OCI-LY7 (cell line): ENCODE measurements at regions not wholly inside any gene's neighbourhood (a gene's known extent, or its start where the extent isn't known, plus 50 kb on each side); places are given as distances from the start of the nearest gene placed in this dataset.

Experiments
- BruUV-seq: library from RNA; stranded (reverse); fragments of 400-500 nt; replicated peaks from 2 replicates; lab custom pipeline; 2021; lab: Mats Ljungman, UMichigan
- CTCF ChIA-PET: fragments of 300-600 bp; sonication (Branson Sonifier 250); formaldehyde crosslinking; loops from one replicate; lab custom pipeline; 2022; ENCODE audit warnings: antibody characterized with exemption; ENCODE audit not compliant: unreplicated experiment; lab: Charles Lee
- POLR2A ChIA-PET: fragments of 300-600 bp; sonication (Branson Sonifier 250); formaldehyde crosslinking; loops from one replicate; lab custom pipeline; 2022; ENCODE audit warnings: antibody characterized with exemption; lab: Charles Lee
- DNase-seq: peaks from one replicate; pipeline ENCODE4 v3.0.0-alpha.2; 2015; ENCODE audit warnings: low spot score
- H2AFZ ChIP-seq: fragments of 200-600 bp; sonication (generic), shearing (Covaris generic); 2 replicates; pipeline ENCODE4 v1.6.1; 2014; ENCODE audit warnings: mild to moderate bottlenecking, antibody characterized with exemption, low read length, moderate library complexity
- H3K27ac ChIP-seq: fragments of 200-600 bp; sonication (generic); 2 replicates; pipeline ENCODE4 v1.5.1; 2014; ENCODE audit warnings: mixed run types, low read depth, mild to moderate bottlenecking, moderate library complexity, low read length, inconsistent platforms; ENCODE audit not compliant: poor library complexity, severe bottlenecking
- H3K36me3 ChIP-seq: fragments of 200-600 bp; sonication (generic); 2 replicates; pipeline ENCODE4 v1.6.1; 2014; ENCODE audit warnings: mild to moderate bottlenecking, antibody characterized with exemption, low read length, moderate library complexity, mixed read lengths; ENCODE audit not compliant: insufficient read depth
- H3K4me1 ChIP-seq: fragments of 200-600 bp; sonication (generic); 2 replicates; pipeline ENCODE4 v1.5.1; 2014; ENCODE audit warnings: mild to moderate bottlenecking, low read length; ENCODE audit not compliant: insufficient read depth, poor library complexity, severe bottlenecking
- H3K4me2 ChIP-seq: fragments of 200-600 bp; sonication (generic); 2 replicates; pipeline ENCODE4 v1.6.1; 2014; ENCODE audit warnings: mild to moderate bottlenecking, low read length
- H3K4me3 ChIP-seq: fragments of 200-600 bp; sonication (generic); 2 replicates; pipeline ENCODE4 v1.5.1; 2014; ENCODE audit warnings: mild to moderate bottlenecking, low read depth, low read length; ENCODE audit not compliant: poor library complexity, severe bottlenecking
- H3K79me2 ChIP-seq: fragments of 200-600 bp; sonication (generic); 2 replicates; pipeline ENCODE4 v1.6.1; 2016; ENCODE audit warnings: low read depth, mild to moderate bottlenecking, low read length, moderate library complexity, mixed read lengths; ENCODE audit not compliant: insufficient read depth
- H3K9me2 ChIP-seq: fragments of 200-600 bp; sonication (generic); 2 replicates; pipeline ENCODE4 v1.6.1; 2016; ENCODE audit warnings: mild to moderate bottlenecking, low read length, mixed read lengths; ENCODE audit not compliant: insufficient read depth
- H3K9me3 ChIP-seq: fragments of 200-600 bp; sonication (generic); 2 replicates; pipeline ENCODE4 v1.6.1; 2014; ENCODE audit warnings: mild to moderate bottlenecking, mixed run types, low read length, mixed read lengths
- H4K20me1 ChIP-seq: fragments of 200-600 bp; sonication (generic); 2 replicates; pipeline ENCODE4 v1.6.1; 2014; ENCODE audit warnings: mild to moderate bottlenecking, antibody characterized with exemption, low read length, moderate library complexity, mixed read lengths; ENCODE audit not compliant: insufficient read depth
- EZH2phosphoT487 ChIP-seq: fragments of 200-600 bp; sonication (generic); IDR thresholded peaks from 2 replicates; pipeline ENCODE4 v1.6.1; 2018; ENCODE audit warnings: low read depth, borderline replicate concordance, mild to moderate bottlenecking, mixed run types, antibody characterized with exemption, low read length, moderate library complexity, mixed read lengths
- intact Hi-C: fragments of 100-400 bp; cut with micrococcal nuclease; formaldehyde crosslinking; loops from one replicate; pipeline ENCODE4 v1.10.0; 2022; ENCODE audit not compliant: unreplicated experiment
- TF ChIP-seq, protein P1 (sequence below): fragments of 200-600 bp; sonication (generic); conservative IDR thresholded peaks from 2 replicates; pipeline ENCODE4 v1.5.1; 2014; ENCODE audit warnings: mild to moderate bottlenecking, antibody characterized with exemption, low read length, moderate library complexity, mixed read lengths

DNA sequence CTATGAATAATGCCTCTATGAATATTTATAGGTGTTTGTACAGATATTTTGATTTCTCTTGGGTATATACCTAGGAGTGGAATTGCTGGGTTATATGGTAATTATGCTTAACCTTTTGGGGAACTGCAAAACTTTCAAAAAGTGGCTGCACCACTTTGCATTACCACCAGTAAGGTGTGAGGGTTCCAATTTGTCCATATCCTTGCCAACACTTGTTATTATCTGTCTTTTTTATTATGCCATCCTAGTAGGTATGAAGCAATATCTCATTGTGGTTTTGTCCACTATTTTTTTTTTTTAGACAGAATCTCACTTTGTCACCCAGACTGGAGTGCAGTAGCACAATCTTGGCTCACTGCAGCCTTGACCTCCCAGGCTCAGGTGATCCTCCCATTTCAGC, 112.2 kb upstream of the FBXO11 start:
- Histone ChIP-seq H3K9me2 (no peaks in the 10 kb centered on the region), H3K4me3 (no peak overlapping the region), H3K27ac (no peak overlapping the region), H3K4me1 (no peaks in the 10 kb centered on the region), H3K4me2 (no peak overlapping the region), H2AFZ (no peak overlapping the region), H3K36me3 (no peaks in the 10 kb centered on the region), H4K20me1 (no peaks in the 10 kb centered on the region), H3K79me2 (no peaks in the 10 kb centered on the region), H3K9me3 (no peaks in the 10 kb centered on the region)
- ChIA-PET POLR2A (no interaction called here), CTCF (no interaction called here)
- intact Hi-C loops: no loop called here
- no peak for DNase-seq
- BruUV-seq: no TSS peak
- no peak for TF ChIP-seq EZH2phosphoT487
- TF ChIP-seq, protein P1, sequence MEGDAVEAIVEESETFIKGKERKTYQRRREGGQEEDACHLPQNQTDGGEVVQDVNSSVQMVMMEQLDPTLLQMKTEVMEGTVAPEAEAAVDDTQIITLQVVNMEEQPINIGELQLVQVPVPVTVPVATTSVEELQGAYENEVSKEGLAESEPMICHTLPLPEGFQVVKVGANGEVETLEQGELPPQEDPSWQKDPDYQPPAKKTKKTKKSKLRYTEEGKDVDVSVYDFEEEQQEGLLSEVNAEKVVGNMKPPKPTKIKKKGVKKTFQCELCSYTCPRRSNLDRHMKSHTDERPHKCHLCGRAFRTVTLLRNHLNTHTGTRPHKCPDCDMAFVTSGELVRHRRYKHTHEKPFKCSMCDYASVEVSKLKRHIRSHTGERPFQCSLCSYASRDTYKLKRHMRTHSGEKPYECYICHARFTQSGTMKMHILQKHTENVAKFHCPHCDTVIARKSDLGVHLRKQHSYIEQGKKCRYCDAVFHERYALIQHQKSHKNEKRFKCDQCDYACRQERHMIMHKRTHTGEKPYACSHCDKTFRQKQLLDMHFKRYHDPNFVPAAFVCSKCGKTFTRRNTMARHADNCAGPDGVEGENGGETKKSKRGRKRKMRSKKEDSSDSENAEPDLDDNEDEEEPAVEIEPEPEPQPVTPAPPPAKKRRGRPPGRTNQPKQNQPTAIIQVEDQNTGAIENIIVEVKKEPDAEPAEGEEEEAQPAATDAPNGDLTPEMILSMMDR: no peak

DNA sequence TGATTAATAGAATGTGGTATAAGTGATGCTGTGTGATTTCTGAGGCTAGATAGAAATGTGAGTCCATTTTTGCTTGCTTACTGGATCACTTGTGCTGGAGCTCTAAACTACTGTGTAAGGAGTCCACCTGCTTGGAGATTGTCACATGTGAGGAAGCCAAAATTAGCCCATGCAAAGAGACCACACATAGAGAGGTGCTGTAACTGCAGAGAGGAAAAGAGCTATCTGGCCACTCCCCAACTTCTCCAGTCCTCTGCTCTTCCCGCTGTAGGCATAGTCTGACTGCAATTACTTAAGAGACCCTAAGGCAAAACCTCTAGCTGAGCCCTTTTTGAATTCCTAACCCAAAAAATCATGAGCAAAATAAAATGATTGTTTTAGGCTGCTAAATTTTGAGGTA, 120.6 kb upstream of the FBXO11 start:
- DNase-seq: no peak
- H3K79me2 ChIP-seq: no peaks in the 10 kb centered on the region
- no peaks in the 10 kb centered on the region for H3K9me2 ChIP-seq
- no peak overlapping the region for H3K27ac ChIP-seq
- H3K4me2 ChIP-seq: no peak overlapping the region
- no peaks in the 10 kb centered on the region for H4K20me1 ChIP-seq
- BruUV-seq: no TSS peak
- H3K4me3 ChIP-seq: no peak overlapping the region
- intact Hi-C loops: no loop called here
- H3K9me3 ChIP-seq: no peaks in the 10 kb centered on the region
- TF ChIP-seq EZH2phosphoT487: no peak
- TF ChIP-seq, protein P1: no peak
- POLR2A ChIA-PET: interaction anchor here (0.6 kb wide), 1 partner anchor 646 kb away, joined by 3 read pairs; no protein-coding TSS in a partner anchor
- CTCF ChIA-PET: no interaction called here
- no peak overlapping the region for H2AFZ ChIP-seq
- no peaks in the 10 kb centered on the region for H3K4me1 ChIP-seq
- H3K36me3 ChIP-seq: no peaks in the 10 kb centered on the region

DNA sequence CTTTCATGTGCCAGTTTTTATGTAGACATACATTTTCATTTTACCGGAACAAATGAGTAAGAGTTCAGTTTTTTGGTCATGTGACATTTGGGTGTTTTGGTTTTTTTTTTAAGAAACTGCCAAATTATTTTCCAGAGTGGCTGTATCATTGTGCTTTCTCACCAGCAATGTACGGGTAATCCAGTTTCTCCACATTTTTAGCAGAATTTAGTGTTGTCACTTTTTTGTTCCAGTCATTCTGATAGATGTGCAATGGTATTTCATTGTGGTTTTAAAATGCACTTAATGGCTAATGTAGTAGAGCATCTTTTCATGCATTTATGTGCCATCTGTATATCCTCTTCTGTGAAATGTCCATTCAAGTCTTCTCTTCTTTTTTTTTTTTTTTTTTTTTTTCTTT, 126.5 kb upstream of the FBXO11 start:
- Histone ChIP-seq H3K9me3 (0 out of 2 replicates have a peak, but pooled peaks cover 3% of the 10 kb centered on the region), H3K4me3 (no peak overlapping the region), H3K4me1 (no peaks in the 10 kb centered on the region), H2AFZ (no peak overlapping the region), H3K36me3 (no peaks in the 10 kb centered on the region), H4K20me1 (no peaks in the 10 kb centered on the region), H3K4me2 (no peak overlapping the region), H3K27ac (no peak overlapping the region), H3K9me2 (no peaks in the 10 kb centered on the region), H3K79me2 (no peaks in the 10 kb centered on the region)
- BruUV-seq: no TSS peak
- CTCF ChIA-PET: no interaction called here
- TF ChIP-seq EZH2phosphoT487: no peak
- TF ChIP-seq, protein P1: no peak
- POLR2A ChIA-PET: no interaction called here
- DNase-seq: no peak
- intact Hi-C loops: no loop called here
